IMR-90 (cell line): ENCODE measurements at regions not wholly inside any gene's neighbourhood (a gene's known extent, or its start where the extent isn't known, plus 50 kb on each side); places are given as distances from the start of the nearest gene placed in this dataset.

Experiments
- ATAC-seq: fragments of 200-7000 bp; cut with Tn5 transposase; 2 replicates; pipeline ENCODE4 v1.9.1; 2020; ENCODE audit warnings: low read depth, mild to moderate bottlenecking, moderate library complexity
- BruUV-seq: library from RNA; stranded (reverse); fragments of 400-500 nt; replicated peaks from 2 replicates; lab custom pipeline; 2021; lab: Mats Ljungman, UMichigan
- CTCF ChIA-PET: fragments of 300-600 bp; formaldehyde crosslinking; extraction: SDS; loops from one replicate; lab custom pipeline; 2021; ENCODE audit warnings: antibody characterized with exemption; lab: Yijun Ruan, JAX
- POLR2A ChIA-PET: fragments of 300-600 bp; sonication (Branson Sonifier 250); formaldehyde crosslinking; loops from one replicate; lab custom pipeline; 2022; ENCODE audit warnings: antibody characterized with exemption; ENCODE audit not compliant: unreplicated experiment; lab: Charles Lee
- DNase-seq: peaks from one replicate; pipeline ENCODE4 v3.0.0; 2013
- H2AFZ ChIP-seq: replicated peaks from 2 replicates; pipeline ENCODE3; 2013; ENCODE audit warnings: low read length, mild to moderate bottlenecking; ENCODE audit not compliant: poor library complexity
- H2AK5ac ChIP-seq: 2 replicates; pipeline ENCODE4 v1.6.1; 2013; ENCODE audit warnings: low read depth, low read length, inconsistent platforms
- H2AK9ac ChIP-seq: replicated peaks from 2 replicates; pipeline ENCODE3; 2013; ENCODE audit warnings: mild to moderate bottlenecking, low read depth, low read length, moderate library complexity; ENCODE audit not compliant: poor library complexity
- H2BK120ac ChIP-seq: 2 replicates; pipeline ENCODE4 v1.6.1; 2013; ENCODE audit warnings: low read depth, low read length, inconsistent platforms
- H2BK15ac ChIP-seq: 3 replicates; pipeline ENCODE4 v1.6.1; 2013; ENCODE audit warnings: low read depth, low read length, inconsistent platforms
- H2BK20ac ChIP-seq: 2 replicates; pipeline ENCODE4 v1.6.1; 2013; ENCODE audit warnings: low read depth, mild to moderate bottlenecking, inconsistent platforms, low read length, moderate library complexity
- H2BK5ac ChIP-seq: 2 replicates; pipeline ENCODE4 v1.6.1; 2013; ENCODE audit warnings: mild to moderate bottlenecking, low read depth, low read length, inconsistent platforms; ENCODE audit not compliant: poor library complexity, severe bottlenecking
- H3K14ac ChIP-seq: replicated peaks from 2 replicates; pipeline ENCODE4 v1.6.1; 2013; ENCODE audit warnings: low read depth, low read length, inconsistent platforms
- H3K18ac ChIP-seq: 2 replicates; pipeline ENCODE4 v1.6.1; 2013; ENCODE audit warnings: low read depth, low read length, control low read depth
- H3K23ac ChIP-seq: 2 replicates; pipeline ENCODE4 v1.6.1; 2013; ENCODE audit warnings: low read depth, low read length, inconsistent platforms
- H3K27ac ChIP-seq: 2 replicates; pipeline ENCODE4 v1.5.1; 2013; ENCODE audit warnings: mild to moderate bottlenecking, control low read depth, low read length; ENCODE audit not compliant: insufficient read depth
- H3K27me3 ChIP-seq: 2 replicates; pipeline ENCODE4 v1.6.1; 2013; ENCODE audit warnings: low read length; ENCODE audit not compliant: control insufficient read depth, insufficient read depth
- H3K36me3 ChIP-seq: 2 replicates; pipeline ENCODE4 v1.6.1; 2013; ENCODE audit warnings: low read length, mixed read lengths; ENCODE audit not compliant: control insufficient read depth, insufficient read depth
- H3K4ac ChIP-seq: 2 replicates; pipeline ENCODE4 v1.6.1; 2013; ENCODE audit warnings: low read depth, low read length, inconsistent platforms
- H3K4me1 ChIP-seq: 2 replicates; pipeline ENCODE4 v1.6.1; 2013; ENCODE audit warnings: low read length, mixed read lengths; ENCODE audit not compliant: control insufficient read depth, insufficient read depth
- H3K4me2 ChIP-seq: 2 replicates; pipeline ENCODE4 v1.6.1; 2013; ENCODE audit warnings: low read depth, mild to moderate bottlenecking, control low read depth, low read length, moderate library complexity
- H3K4me3 ChIP-seq: 2 replicates; pipeline ENCODE4 v1.5.1; 2013; ENCODE audit warnings: low read depth, mild to moderate bottlenecking, control low read depth, low read length, moderate library complexity; ENCODE audit not compliant: insufficient read depth
- H3K56ac ChIP-seq: 2 replicates; pipeline ENCODE4 v1.6.1; 2013; ENCODE audit warnings: low read length, inconsistent platforms; ENCODE audit not compliant: insufficient read depth; ENCODE audit errors: extremely low read depth
- H3K79me1 ChIP-seq, 2 experiments: 2 replicates each; pipeline ENCODE4 v1.6.1; 2013; ENCODE audit warnings: low read length in 2 of 2, inconsistent platforms in 1 of 2, low read depth in 1 of 2
- H3K9ac ChIP-seq: 2 replicates; pipeline ENCODE4 v1.6.1; 2013; ENCODE audit warnings: low read depth, low read length, control low read depth
- H3K9me1 ChIP-seq: 2 replicates; pipeline ENCODE4 v1.6.1; 2013; ENCODE audit warnings: low read length, inconsistent platforms; ENCODE audit not compliant: insufficient read depth
- H3K9me3 ChIP-seq: 2 replicates; pipeline ENCODE4 v1.6.1; 2013; ENCODE audit warnings: low read length; ENCODE audit not compliant: control insufficient read depth, insufficient read depth
- H4K20me1 ChIP-seq: 2 replicates; pipeline ENCODE4 v1.6.1; 2013; ENCODE audit warnings: low read length, inconsistent platforms; ENCODE audit not compliant: insufficient read depth
- H4K5ac ChIP-seq: 2 replicates; pipeline ENCODE4 v1.6.1; 2013; ENCODE audit warnings: mild to moderate bottlenecking, low read depth, low read length, control low read depth
- H4K8ac ChIP-seq, 2 experiments: 2 replicates each; pipeline ENCODE4 v1.6.1; 2013; ENCODE audit warnings: low read depth in 2 of 2, low read length in 2 of 2, control low read depth in 1 of 2, inconsistent platforms in 1 of 2
- H4K91ac ChIP-seq: 2 replicates; pipeline ENCODE4 v1.6.1; 2013; ENCODE audit warnings: low read depth, low read length, inconsistent platforms; ENCODE audit not compliant: insufficient read depth
- BHLHE40 ChIP-seq: fragments of 150-350 bp; IDR thresholded peaks from 2 replicates; pipeline ENCODE4 v1.6.1; 2016; ENCODE audit warnings: mild to moderate bottlenecking, low read depth, low read length
- CEBPB ChIP-seq: IDR thresholded peaks from 2 replicates; pipeline ENCODE4 v1.6.1; 2012; ENCODE audit warnings: low read depth, low read length, improper control_type of control experiment
- CHD1 ChIP-seq: IDR thresholded peaks from 2 replicates; pipeline ENCODE4 v1.6.1; 2012; ENCODE audit warnings: low read depth, low read length, improper control_type of control experiment
- CTCF ChIP-seq: conservative IDR thresholded peaks from 2 replicates; pipeline ENCODE4 v1.5.1; 2012; ENCODE audit warnings: mild to moderate bottlenecking, low read depth, low read length, improper control_type of control experiment
- ELK1 ChIP-seq: fragments of 150-350 bp; IDR thresholded peaks from 2 replicates; pipeline ENCODE4 v1.6.1; 2016; ENCODE audit warnings: low read depth, mild to moderate bottlenecking, low read length, moderate library complexity, borderline replicate concordance
- FOS ChIP-seq: fragments of 150-350 bp; IDR thresholded peaks from 2 replicates; pipeline ENCODE4 v1.6.1; 2016; ENCODE audit warnings: low read depth, low read length
- MAFK ChIP-seq: IDR thresholded peaks from 2 replicates; pipeline ENCODE4 v1.6.1; 2012; ENCODE audit warnings: low read depth, low read length, improper control_type of control experiment
- MAZ ChIP-seq: IDR thresholded peaks from 2 replicates; pipeline ENCODE4 v1.6.1; 2012; ENCODE audit warnings: low read depth, mild to moderate bottlenecking, low read length, improper control_type of control experiment, moderate library complexity, borderline replicate concordance
- MXI1 ChIP-seq: IDR thresholded peaks from 2 replicates; pipeline ENCODE4 v1.6.1; 2012; ENCODE audit warnings: low read depth, mild to moderate bottlenecking, low read length, moderate library complexity, borderline replicate concordance
- NFE2L2 ChIP-seq: fragments of 150-350 bp; IDR thresholded peaks from 2 replicates; pipeline ENCODE4 v1.6.1; 2016; ENCODE audit warnings: low read depth, mild to moderate bottlenecking, low read length
- POLR2A ChIP-seq: IDR thresholded peaks from 2 replicates; pipeline ENCODE4 v1.6.1; 2012; ENCODE audit warnings: mild to moderate bottlenecking, low read depth, low read length
- RAD21 ChIP-seq: IDR thresholded peaks from 2 replicates; pipeline ENCODE4 v1.6.1; 2012; ENCODE audit warnings: low read length, improper control_type of control experiment
- RCOR1 ChIP-seq: IDR thresholded peaks from 2 replicates; pipeline ENCODE4 v1.6.1; 2012; ENCODE audit warnings: mild to moderate bottlenecking, low read length, improper control_type of control experiment; ENCODE audit not compliant: insufficient replicate concordance
- RFX5 ChIP-seq: IDR thresholded peaks from 2 replicates; pipeline ENCODE4 v1.8.0; 2012; ENCODE audit warnings: low read depth, mild to moderate bottlenecking, low read length, moderate library complexity
- SMC3 ChIP-seq: fragments of 150-350 bp; IDR thresholded peaks from 2 replicates; pipeline ENCODE4 v1.6.1; 2016; ENCODE audit warnings: low read depth, mild to moderate bottlenecking, antibody characterized with exemption, low read length, moderate library complexity
- USF2 ChIP-seq: fragments of 150-350 bp; IDR thresholded peaks from 2 replicates; pipeline ENCODE4 v1.6.1; 2017; ENCODE audit warnings: mild to moderate bottlenecking, antibody characterized with exemption, low read length, low read depth
- WGBS, 2 experiments: methylation state at CpG; one replicate each; pipeline versions ENCODE4 v1.1.5 to v1.1.7; 2013; ENCODE audit warnings: missing lambda C conversion rate in 2 of 2; ENCODE audit not compliant: insufficient read length in 1 of 2; ENCODE audit errors: extremely low coverage in 2 of 2; 5-methylcytosine and 5-hydroxymethylcytosine counted together
- dilution Hi-C: fragments of 300-500 bp; cut with HindIII; formaldehyde crosslinking; loops from one replicate; pipeline ENCODE4 v1.14.3; 2018; ENCODE audit warnings: low sequenced_read_pairs; ENCODE audit not compliant: unreplicated experiment
- in situ Hi-C: fragments of 300-500 bp; cut with MboI; formaldehyde crosslinking; loops from 3 replicates; pipeline ENCODE4 v1.14.3; 2019; ENCODE audit warnings: low sequenced_read_pairs, inconsistent platforms, mixed read lengths
- intact Hi-C: fragments of 100-400 bp; cut with micrococcal nuclease; formaldehyde crosslinking; loops from 2 replicates; pipeline ENCODE4 v1.10.0; 2022

- Histone ChIP-seq H3K18ac (no peak overlapping the region), H3K4ac (no peak overlapping the region), H3K9ac (no peak overlapping the region), H3K36me3 (no peaks in the 10 kb centered on the region), H2BK15ac (no peak overlapping the region), H2AK5ac (no peak overlapping the region), H3K14ac (no peak overlapping the region), H2BK5ac (no peak overlapping the region), H3K23ac (no peak overlapping the region), H3K27ac (no peak overlapping the region), H3K56ac (no peak overlapping the region), H3K9me3 (no peaks in the 10 kb centered on the region), H4K20me1 (no peaks in the 10 kb centered on the region), H2BK120ac (no peak overlapping the region), H4K8ac (no peak overlapping the region), H3K4me1 (no peaks in the 10 kb centered on the region), H2AK9ac (no peak overlapping the region), H3K4me3 (no peak overlapping the region), H4K91ac (no peak overlapping the region), H3K9me1 (no peaks in the 10 kb centered on the region), H4K5ac (no peak overlapping the region), H3K27me3 (no peaks in the 10 kb centered on the region), H3K4me2 (no peak overlapping the region), H3K79me1 (no peaks in the 10 kb centered on the region), H2AFZ (no peak overlapping the region), H2BK20ac (no peak overlapping the region)
- TF ChIP-seq NFE2L2 (no peak), RAD21 (no peak), RCOR1 (no peak), POLR2A (no peak), CTCF (no peak), FOS (no peak), USF2 (no peak), MXI1 (no peak), BHLHE40 (no peak), ELK1 (no peak), MAFK (no peak), SMC3 (no peak), MAZ (no peak), CHD1 (no peak), CEBPB (no peak), RFX5 (no peak)
- ChIA-PET POLR2A (no interaction called here), CTCF (no interaction called here)
- in situ Hi-C loops: no loop called here
- ATAC-seq: no peak
- intact Hi-C loops: no loop called here
- dilution Hi-C loops: no loop called here
- no TSS peak for BruUV-seq
- no peak for DNase-seq
- WGBS, 2 experiments: 83% methylated on average over 1 of the region's 6 CpGs; no CpG with 5 or more reads in 1 of the 2 experiments
These were observed 409.1 kb downstream of the TBC1D4 start for GRCh38 chr13:75072891-75073290.
